ENCODE measurements at regions not wholly inside any gene's neighbourhood (a gene's known extent, or its start where the extent isn't known, plus 50 kb on each side); places are given as distances from the start of the nearest gene placed in this dataset.

DNA sequence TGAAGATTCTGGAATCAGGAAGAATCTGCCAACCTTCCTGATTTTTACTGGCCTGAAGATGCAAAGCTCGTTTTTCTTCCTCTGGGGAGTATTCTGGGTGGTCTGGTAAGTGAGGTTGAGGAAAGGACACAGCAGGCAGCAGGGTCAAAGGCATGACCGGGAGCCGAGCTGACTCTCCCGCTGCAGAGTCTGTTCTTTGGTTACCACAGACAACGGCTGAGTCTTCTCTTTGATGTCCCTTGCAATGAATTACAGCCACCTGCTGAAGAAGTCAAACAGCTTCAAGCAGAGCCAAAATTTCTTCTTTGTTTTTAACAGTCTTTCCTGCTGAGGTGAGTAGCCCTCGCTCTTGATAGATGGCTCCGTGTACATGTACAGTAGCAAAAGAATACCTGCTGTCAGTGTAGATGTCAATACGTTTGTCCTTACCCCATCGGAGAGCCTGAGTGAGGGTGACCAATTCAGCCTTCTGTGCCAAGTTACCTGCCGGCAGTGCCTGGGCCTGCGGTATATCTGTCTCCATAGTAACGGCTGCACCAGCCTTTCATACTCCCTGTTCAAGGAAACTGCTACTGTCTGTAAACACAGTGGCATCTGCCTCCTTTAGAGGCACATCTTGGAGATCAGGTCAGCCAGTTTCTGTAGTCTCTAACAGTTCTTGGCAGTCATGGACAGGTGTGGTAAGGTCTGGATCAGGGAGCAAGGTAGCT is 76.4 kb downstream of the PRR15 start:
- Histone ChIP-seq H3K9me3 (replicated peaks; ENCODE audit: control insufficient read depth, insufficient read depth, low read length) (no peaks in the 10 kb centered on the region), H3K4me1 (ENCODE audit: control insufficient read depth, insufficient read depth, low read length) (no peaks in the 10 kb centered on the region), H4K20me1 (ENCODE audit: control insufficient read depth, insufficient read depth) (no peaks in the 10 kb centered on the region), H3K27ac (ENCODE audit: control insufficient read depth, insufficient read depth) (no peak overlapping the region), H3K4me3 (no peak overlapping the region), H3K27me3 (replicated peaks in 1 of 2; ENCODE audit: control insufficient read depth in 2 of 2, insufficient read depth in 2 of 2, low read length in 1 of 2) (no peaks in the 10 kb centered on the region; a peak in 1 of 4 replicates), H3K9ac (ENCODE audit: control insufficient read depth, insufficient read depth, low read length) (no peak overlapping the region), H3K79me2 (ENCODE audit: control insufficient read depth, insufficient read depth, low read length) (no peaks in the 10 kb centered on the region), H3K36me3 (ENCODE audit: control insufficient read depth in 2 of 2, insufficient read depth in 2 of 2, low read length in 1 of 2) (no peaks in the 10 kb centered on the region), H2AFZ (ENCODE audit: control insufficient read depth, low read depth, low read length) (no peak overlapping the region), H3K4me2 (ENCODE audit: control insufficient read depth, insufficient read depth) (no peak overlapping the region)
- DNase-seq (ENCODE audit: low read depth, low spot score) (no peak), FAIRE-seq (no peak), ATAC-seq (no peak)
- POLR2A ChIA-PET = no interaction called here
- intact Hi-C loops (cut with micrococcal nuclease; ENCODE audit: unreplicated experiment) = no loop called here
- RAD21 ChIA-PET (ENCODE audit: unreplicated experiment) = no interaction called here
- TF ChIP-seq, protein P1, sequence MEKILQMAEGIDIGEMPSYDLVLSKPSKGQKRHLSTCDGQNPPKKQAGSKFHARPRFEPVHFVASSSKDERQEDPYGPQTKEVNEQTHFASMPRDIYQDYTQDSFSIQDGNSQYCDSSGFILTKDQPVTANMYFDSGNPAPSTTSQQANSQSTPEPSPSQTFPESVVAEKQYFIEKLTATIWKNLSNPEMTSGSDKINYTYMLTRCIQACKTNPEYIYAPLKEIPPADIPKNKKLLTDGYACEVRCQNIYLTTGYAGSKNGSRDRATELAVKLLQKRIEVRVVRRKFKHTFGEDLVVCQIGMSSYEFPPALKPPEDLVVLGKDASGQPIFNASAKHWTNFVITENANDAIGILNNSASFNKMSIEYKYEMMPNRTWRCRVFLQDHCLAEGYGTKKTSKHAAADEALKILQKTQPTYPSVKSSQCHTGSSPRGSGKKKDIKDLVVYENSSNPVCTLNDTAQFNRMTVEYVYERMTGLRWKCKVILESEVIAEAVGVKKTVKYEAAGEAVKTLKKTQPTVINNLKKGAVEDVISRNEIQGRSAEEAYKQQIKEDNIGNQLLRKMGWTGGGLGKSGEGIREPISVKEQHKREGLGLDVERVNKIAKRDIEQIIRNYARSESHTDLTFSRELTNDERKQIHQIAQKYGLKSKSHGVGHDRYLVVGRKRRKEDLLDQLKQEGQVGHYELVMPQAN (conservative IDR thresholded peaks at IDR 0.05) = no peak
- no peak for TF ChIP-seq MYC (IDR thresholded peaks at IDR 0.05; ENCODE audit: insufficient read depth, insufficient read length, insufficient replicate concordance, low read length, severe bottlenecking)
- TF ChIP-seq BCL11A (IDR thresholded peaks at IDR 0.05; ENCODE audit: low read depth, low read length) = no peak
- TF ChIP-seq SREBF2 (IDR thresholded peaks at IDR 0.05; ENCODE audit: low read length) = no peak
- CTCF ChIA-PET = interaction anchor here (1.5 kb wide), 1 partner anchor 281 kb away, joined by 5 read pairs; no protein-coding TSS in a partner anchor
- BruUV-seq (replicated peaks) = no TSS peak
- SMC1A ChIA-PET (ENCODE audit: uncharacterized antibody, unreplicated experiment) = interaction anchor here (1.0 kb wide), 1 partner anchor 46 kb away, joined by 3 read pairs; no protein-coding TSS in a partner anchor
- in situ Hi-C loops (cut with MboI) = loop anchor here (25.0 kb wide), 1 partner anchor 422 kb away; no protein-coding TSS in a partner anchor
- 53% methylated on average over 11 of the region's 12 CpGs for WGBS (ENCODE audit: insufficient coverage, insufficient replicate concordance, low lambda C conversion rate, missing lambda C conversion rate)

DNA sequence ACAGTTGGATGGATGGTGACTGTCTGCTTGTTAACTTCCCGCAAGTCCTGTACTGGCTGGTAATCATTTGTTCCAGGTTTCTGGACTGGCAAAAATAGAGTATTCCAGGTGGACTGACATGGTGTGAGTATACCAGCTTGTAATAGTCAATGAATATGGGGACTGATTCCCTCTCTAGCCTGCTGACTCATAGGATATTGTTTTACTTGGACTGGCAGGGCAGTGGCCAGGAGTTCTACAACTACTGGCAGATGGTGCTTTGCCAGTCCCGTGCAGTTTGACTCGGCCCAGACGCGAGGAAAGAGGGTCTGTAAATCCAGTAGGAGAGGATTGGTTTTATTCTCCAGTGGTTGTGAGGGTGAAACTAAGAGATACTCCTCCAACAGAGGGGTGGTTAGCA is 78.0 kb downstream of the PRR15 start:
- no peak overlapping the region for H3K4me2 ChIP-seq (ENCODE audit: control insufficient read depth, insufficient read depth)
- no peak for FAIRE-seq
- H3K4me3 ChIP-seq = no peak overlapping the region
- ChIA-PET CTCF (no interaction called here), RAD21 (ENCODE audit: unreplicated experiment) (no interaction called here), POLR2A (no interaction called here), SMC1A (ENCODE audit: uncharacterized antibody, unreplicated experiment) (no interaction called here)
- WGBS (ENCODE audit: insufficient coverage, insufficient replicate concordance, low lambda C conversion rate, missing lambda C conversion rate) = 69% methylated on average over 5 of the region's 5 CpGs
- BruUV-seq (replicated peaks) = no TSS peak
- H2AFZ ChIP-seq (ENCODE audit: control insufficient read depth, low read depth, low read length) = no peak overlapping the region
- ATAC-seq = no peak
- H3K9ac ChIP-seq (ENCODE audit: control insufficient read depth, insufficient read depth, low read length) = no peak overlapping the region
- H3K4me1 ChIP-seq (ENCODE audit: control insufficient read depth, insufficient read depth, low read length) = no peaks in the 10 kb centered on the region
- H3K27ac ChIP-seq (ENCODE audit: control insufficient read depth, insufficient read depth) = no peak overlapping the region
- in situ Hi-C loops (cut with MboI) (loop anchor here (25.0 kb wide), 1 partner anchor 421 kb away; no protein-coding TSS in a partner anchor), intact Hi-C loops (cut with micrococcal nuclease; ENCODE audit: unreplicated experiment) (no loop called here)
- TF ChIP-seq STAT3 (IDR thresholded peaks at IDR 0.05; ENCODE audit: low read depth, low read length) (no peak), SMAD1 (IDR thresholded peaks at IDR 0.05; ENCODE audit: low read depth, partially characterized antibody) (no peak), KLF5 (IDR thresholded peaks at IDR 0.05; ENCODE audit: partially characterized antibody) (no peak)
- TF ChIP-seq, protein P2, sequence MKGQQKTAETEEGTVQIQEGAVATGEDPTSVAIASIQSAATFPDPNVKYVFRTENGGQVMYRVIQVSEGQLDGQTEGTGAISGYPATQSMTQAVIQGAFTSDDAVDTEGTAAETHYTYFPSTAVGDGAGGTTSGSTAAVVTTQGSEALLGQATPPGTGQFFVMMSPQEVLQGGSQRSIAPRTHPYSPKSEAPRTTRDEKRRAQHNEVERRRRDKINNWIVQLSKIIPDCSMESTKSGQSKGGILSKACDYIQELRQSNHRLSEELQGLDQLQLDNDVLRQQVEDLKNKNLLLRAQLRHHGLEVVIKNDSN (IDR thresholded peaks at IDR 0.05; ENCODE audit: borderline replicate concordance, extremely low read length, insufficient read depth, low read depth, low read length) = no peak
- TF ChIP-seq, protein P3, sequence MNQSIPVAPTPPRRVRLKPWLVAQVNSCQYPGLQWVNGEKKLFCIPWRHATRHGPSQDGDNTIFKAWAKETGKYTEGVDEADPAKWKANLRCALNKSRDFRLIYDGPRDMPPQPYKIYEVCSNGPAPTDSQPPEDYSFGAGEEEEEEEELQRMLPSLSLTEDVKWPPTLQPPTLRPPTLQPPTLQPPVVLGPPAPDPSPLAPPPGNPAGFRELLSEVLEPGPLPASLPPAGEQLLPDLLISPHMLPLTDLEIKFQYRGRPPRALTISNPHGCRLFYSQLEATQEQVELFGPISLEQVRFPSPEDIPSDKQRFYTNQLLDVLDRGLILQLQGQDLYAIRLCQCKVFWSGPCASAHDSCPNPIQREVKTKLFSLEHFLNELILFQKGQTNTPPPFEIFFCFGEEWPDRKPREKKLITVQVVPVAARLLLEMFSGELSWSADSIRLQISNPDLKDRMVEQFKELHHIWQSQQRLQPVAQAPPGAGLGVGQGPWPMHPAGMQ (IDR thresholded peaks at IDR 0.05; ENCODE audit: borderline replicate concordance) = no peak
- H3K27me3 ChIP-seq (replicated peaks in 1 of 2; ENCODE audit: control insufficient read depth in 2 of 2, insufficient read depth in 2 of 2, low read length in 1 of 2) = no peaks in the 10 kb centered on the region; a peak in 1 of 4 replicates
- no peak for DNase-seq (ENCODE audit: low read depth, low spot score)
- no peaks in the 10 kb centered on the region for H3K36me3 ChIP-seq (ENCODE audit: control insufficient read depth in 2 of 2, insufficient read depth in 2 of 2, low read length in 1 of 2)
- H3K79me2 ChIP-seq (ENCODE audit: control insufficient read depth, insufficient read depth, low read length) = no peaks in the 10 kb centered on the region
- H4K20me1 ChIP-seq (ENCODE audit: control insufficient read depth, insufficient read depth) = no peaks in the 10 kb centered on the region
- no peaks in the 10 kb centered on the region for H3K9me3 ChIP-seq (replicated peaks; ENCODE audit: control insufficient read depth, insufficient read depth, low read length)

All from GM12878 (cell line).